DMS53 (cell line): ENCODE measurements at regions not wholly inside any gene's neighbourhood (a gene's known extent, or its start where the extent isn't known, plus 50 kb on each side); places are given as distances from the start of the nearest gene placed in this dataset.

Experiments
- DNase-seq: peaks from one replicate; lab custom pipeline; 2025; lab: John Stamatoyannopoulos, UW

DNA sequence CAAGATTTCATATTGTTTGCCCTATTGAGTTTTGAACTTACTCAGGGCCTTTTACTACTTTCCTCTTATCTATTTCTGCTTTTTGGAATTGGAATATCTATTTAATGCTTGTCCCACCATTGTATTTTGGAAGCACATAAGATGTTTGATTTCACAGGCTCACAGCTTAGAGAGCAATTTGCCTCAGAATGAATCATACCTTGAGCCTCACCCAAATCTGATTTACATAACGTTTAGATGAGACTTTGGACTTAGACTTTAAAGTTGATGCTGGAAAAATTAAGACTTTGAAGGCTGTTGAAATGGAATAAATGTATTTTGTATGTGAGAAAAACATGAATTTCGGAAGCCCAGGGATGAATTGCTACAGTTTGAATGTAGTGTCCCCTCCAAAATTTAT, 458.9 kb downstream of the CNTN6 start:
- no peak for DNase-seq

- no peak for DNase-seq
Observed at GRCh38 chr3:1552831-1553230, 460.0 kb downstream of the CNTN6 start.

- no peak for DNase-seq
Observed at GRCh38 chr3:1561427-1561826, 468.6 kb downstream of the CNTN6 start.

GRCh38 chr3:1571736-1572135, 478.9 kb downstream of the CNTN6 start:
- no peak for DNase-seq

GRCh38 chr3:1576047-1576446, 483.2 kb downstream of the CNTN6 start:
- DNase-seq = no peak

- DNase-seq = no peak
Observed at GRCh38 chr3:1578124-1578806, 485.4 kb downstream of the CNTN6 start.

- DNase-seq = no peak
Observed at GRCh38 chr3:1583044-1583443, 490.2 kb downstream of the CNTN6 start.

- no peak for DNase-seq
Observed at GRCh38 chr3:1587426-1587825, 494.6 kb downstream of the CNTN6 start.

DNA sequence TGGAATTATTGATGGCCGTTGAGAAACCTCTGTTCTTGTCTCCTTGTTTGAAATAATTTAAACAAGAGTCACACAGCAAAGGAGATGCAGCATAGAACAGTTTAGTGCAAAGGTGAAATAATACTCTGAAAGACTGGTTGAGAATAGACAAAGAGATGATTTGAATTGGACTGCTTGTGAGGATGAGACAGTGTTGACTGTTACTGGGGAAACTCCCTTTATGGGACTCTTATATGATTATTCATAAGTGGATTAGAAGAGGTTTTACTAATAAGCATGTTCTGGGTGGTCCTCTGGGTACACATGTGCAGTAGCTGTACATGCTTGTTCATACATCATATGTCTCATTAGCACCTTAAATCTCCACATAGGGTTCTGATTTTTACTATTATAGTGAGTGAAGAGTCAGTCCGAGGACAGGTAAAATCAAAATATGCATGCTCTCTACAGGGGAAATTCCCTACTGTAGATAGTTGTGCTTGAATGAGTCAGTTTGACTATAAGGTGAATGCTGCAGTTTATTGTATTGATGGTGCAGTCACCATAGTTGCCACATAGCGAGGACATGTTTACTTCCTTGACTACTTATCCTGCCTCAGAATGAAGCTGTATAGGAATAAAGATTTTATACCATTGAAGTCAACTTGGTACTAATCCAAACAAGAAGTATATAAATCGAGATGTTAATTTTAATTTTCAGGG, 498.7 kb downstream of the CNTN6 start:
- DNase-seq = no peak

- no peak for DNase-seq
Observed at GRCh38 chr3:1594940-1595339, 502.1 kb downstream of the CNTN6 start.

- no peak for DNase-seq
Observed at GRCh38 chr3:1600206-1600605, 498.5 kb upstream of the CNTN4 start.

- DNase-seq = no peak
Observed at GRCh38 chr3:1600700-1601418, 497.8 kb upstream of the CNTN4 start.

- peak; percentile 48 for DNase-seq
Observed at GRCh38 chr3:1609416-1609815, 489.2 kb upstream of the CNTN4 start.

DNA sequence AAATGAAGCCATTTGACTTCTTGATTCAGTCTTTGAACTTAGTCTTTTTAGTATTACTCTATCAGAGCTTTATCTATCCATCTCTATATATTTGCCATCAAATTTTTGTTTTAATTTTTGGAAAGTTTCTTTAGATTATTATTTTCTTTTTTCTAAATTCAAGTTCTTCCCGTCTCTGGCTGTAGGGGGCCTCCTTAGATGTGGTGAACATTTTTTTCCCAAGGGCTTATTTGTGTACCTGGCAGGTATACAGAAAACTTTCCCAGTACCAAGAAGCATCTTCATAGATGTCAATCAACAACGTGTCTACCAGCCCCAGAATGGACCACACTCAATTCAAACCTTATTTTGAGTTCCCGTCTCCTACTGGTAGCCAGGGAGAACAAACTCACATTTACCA, 486.8 kb upstream of the CNTN4 start:
- peak; percentile 0 for DNase-seq

DNA sequence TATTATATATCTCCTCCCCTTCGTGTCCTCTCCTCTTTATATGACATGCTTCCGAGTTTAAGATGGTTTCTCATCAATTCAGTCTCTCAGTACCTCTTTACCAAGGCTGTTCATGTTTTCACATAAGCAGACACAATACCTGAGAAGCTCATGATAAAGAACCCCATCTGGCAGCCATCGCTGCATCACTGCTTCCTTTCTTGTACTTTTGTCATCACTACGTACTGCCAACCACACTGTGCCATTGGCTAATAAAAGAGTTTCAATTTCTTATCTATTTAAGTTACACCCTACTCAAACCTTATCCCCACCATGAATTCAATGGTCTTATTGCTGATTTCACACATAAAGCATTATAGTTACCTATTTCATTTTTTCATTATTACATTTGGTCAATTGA, 484.7 kb upstream of the CNTN4 start:
- no peak for DNase-seq

DNA sequence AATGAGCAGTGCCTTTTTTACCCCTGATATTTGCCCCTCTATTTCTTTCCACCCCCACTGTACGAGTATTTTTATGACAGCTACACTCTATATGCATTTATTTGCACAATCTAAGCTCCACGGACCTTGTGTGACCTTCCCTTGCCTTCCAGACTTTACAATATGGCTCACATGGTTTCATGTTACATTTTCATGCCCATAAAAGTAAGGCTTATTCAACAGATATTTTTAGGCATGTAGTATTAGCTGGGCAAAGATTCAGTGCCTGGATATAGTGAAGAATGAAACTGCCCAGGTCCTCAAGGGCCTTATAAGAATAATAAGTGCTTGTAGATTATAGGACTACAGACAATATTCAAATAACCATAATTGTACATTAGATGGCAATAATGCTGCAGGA, 481.9 kb upstream of the CNTN4 start:
- peak; percentile 43 for DNase-seq

- DNase-seq = no peak
Observed at GRCh38 chr3:1623896-1624295, 474.8 kb upstream of the CNTN4 start.

DNA sequence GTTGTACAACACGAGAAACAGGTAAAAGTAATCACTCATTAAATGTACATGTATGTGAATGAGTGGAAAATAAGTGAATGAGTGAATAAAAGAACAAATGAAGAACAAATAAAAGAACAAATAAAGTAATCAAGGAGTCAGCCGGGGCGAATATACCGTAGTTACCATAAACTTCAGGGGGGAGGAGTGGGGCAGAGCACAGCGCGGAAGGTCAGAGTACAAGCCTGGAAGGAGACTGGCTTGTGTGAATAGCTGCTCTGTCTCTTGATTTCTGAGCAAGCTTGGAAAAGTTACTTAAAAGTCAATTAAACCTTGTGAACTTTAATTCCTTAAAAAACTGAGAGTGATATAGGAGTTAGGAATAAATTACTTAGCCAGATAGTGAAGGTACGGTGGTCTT, 466.5 kb upstream of the CNTN4 start:
- no peak for DNase-seq

GRCh38 chr3:1661839-1662238, 436.8 kb upstream of the CNTN4 start:
- peak; percentile 2 for DNase-seq

DNA sequence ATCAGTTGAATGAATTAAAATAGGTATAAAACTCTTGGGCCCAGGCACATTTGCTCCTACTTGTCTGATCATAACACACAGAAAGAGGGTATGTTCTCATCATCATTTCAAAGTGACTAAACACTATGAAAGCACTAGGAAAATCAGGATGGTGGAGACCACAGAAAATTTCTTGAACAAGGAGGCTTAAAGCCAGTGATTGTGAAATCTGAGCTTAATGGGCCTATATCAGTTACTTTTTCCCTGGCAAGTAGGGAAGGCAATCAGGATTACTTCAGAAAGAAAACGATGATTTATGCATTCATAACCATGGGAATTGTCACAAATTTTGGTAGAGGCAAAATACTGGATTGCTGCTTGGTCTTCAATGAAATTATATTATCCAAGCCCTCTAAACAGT, 434.4 kb upstream of the CNTN4 start:
- DNase-seq = no peak

DNA sequence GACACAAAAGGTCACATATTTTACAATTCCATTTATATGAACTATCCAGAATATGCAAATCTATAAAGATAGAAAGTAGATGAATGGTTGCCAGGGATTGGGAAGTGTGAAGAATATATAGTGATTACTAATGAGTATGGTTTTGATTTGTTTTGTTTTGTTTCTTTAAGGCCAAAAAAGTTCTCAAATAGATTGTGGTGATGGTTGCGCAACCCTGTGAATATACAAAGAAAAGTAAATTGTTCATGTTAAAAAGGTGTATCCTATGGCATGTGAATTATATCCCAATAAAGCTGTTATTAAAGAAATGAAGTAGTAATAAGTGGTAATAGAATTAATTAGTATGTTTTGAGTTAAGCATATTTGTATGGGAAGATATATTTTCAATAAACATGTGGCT, 431.8 kb upstream of the CNTN4 start:
- no peak for DNase-seq

DNA sequence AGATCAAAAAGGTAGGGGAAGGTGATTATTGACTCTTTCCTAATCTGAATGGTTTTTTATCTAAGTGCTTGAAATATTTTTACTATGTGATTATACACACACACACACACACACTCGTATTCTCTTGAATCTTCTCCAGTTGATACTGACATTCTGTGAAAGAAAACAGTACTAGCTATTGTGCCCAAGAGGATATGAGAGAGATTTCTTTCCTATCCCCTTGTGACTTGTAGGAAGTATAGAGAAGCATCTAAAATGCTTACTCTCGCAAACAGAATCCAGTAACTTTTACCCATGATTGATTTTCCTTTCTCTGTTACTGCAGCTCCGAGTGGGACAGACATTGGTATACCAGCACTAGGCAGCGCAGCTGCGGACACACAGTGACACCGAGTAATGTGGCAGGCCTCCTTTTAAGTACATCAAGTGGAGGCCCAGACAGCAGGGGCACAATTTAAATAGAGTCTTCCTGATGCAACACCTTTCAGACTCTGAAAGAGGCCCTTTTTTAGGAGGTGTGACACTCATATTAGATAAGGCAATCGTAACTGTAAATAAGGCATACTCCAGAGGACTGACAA, 421.0 kb upstream of the CNTN4 start:
- no peak for DNase-seq

DNA sequence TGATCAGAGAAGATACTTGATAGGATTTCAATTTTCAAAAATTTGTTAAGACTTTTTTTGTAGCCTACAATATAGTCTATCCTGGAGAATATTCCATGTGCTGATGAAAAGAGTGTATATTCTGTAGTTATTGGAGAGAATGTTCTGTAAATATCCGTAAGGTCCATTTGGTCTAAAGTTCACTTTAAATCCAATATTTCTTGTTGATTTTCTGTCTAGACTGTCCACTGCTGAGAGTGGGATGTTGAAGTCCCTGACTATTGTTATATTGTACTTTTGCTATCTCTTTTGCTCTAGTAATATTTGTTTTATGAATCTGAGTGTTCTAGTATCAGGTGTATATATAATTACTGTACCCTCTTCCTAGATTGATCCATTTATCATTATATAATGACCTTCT, 406.2 kb upstream of the CNTN4 start:
- DNase-seq = no peak
